GM12891 (cell line): ENCODE measurements at regions not wholly inside any gene's neighbourhood (a gene's known extent, or its start where the extent isn't known, plus 50 kb on each side); places are given as distances from the start of the nearest gene placed in this dataset.

Experiments
- DNase-seq: peaks from one replicate; pipeline ENCODE4 v3.0.0; 2011; ENCODE audit warnings: low spot score; ENCODE audit not compliant: insufficient read length
- FAIRE-seq: peaks from 2 replicates; lab custom pipeline; 2011; peaks lifted over from hg19 to GRCh38; lab: Jason Lieb, UNC
- PAX5 ChIP-seq: IDR thresholded peaks from 2 replicates; pipeline ENCODE4 v1.6.1; 2011; ENCODE audit warnings: low read length, moderate library complexity, mild to moderate bottlenecking; ENCODE audit not compliant: insufficient read depth, severe bottlenecking
- POLR2A ChIP-seq: IDR thresholded peaks from 2 replicates; pipeline ENCODE4 v1.6.1; 2011; ENCODE audit warnings: low read depth, low read length, control low read depth
- POLR2AphosphoS5 ChIP-seq: IDR thresholded peaks from 2 replicates; pipeline ENCODE4 v1.6.1; 2011; ENCODE audit warnings: low read depth, low read length, control low read depth
- POU2F2 ChIP-seq: IDR thresholded peaks from 2 replicates; pipeline ENCODE4 v1.6.1; 2011; ENCODE audit warnings: low read depth, mild to moderate bottlenecking, control low read depth, low read length, moderate library complexity
- SPI1 ChIP-seq: IDR thresholded peaks from 2 replicates; pipeline ENCODE4 v1.6.1; 2011; ENCODE audit warnings: low read depth, low read length, control low read depth
- TAF1 ChIP-seq: IDR thresholded peaks from 2 replicates; pipeline ENCODE4 v1.6.1; 2011; ENCODE audit warnings: low read depth, low read length, control low read depth

GRCh38 chr1:91129458-91129857, 107.6 kb upstream of the ZNF644 start:
- FAIRE-seq (no peak), DNase-seq (no peak)
- no peak for TF ChIP-seq POLR2A
- no peak for TF ChIP-seq TAF1
- no peak for TF ChIP-seq SPI1
- no peak for TF ChIP-seq POU2F2
- no peak for TF ChIP-seq POLR2AphosphoS5
- no peak for TF ChIP-seq PAX5

GRCh38 chr1:91129017-91129416, 107.2 kb upstream of the ZNF644 start:
- no peak for FAIRE-seq
- DNase-seq = no peak

GRCh38 chr1:91124989-91125417, 103.2 kb upstream of the ZNF644 start:
- FAIRE-seq (no peak), DNase-seq (no peak)
- TF ChIP-seq POLR2A = no peak
- no peak for TF ChIP-seq POLR2AphosphoS5
- TF ChIP-seq SPI1 = no peak
- TF ChIP-seq TAF1 = no peak
- TF ChIP-seq POU2F2 = no peak
- TF ChIP-seq PAX5 = no peak

More at GRCh38 chr1:91129017-91129416, 107.2 kb upstream of the ZNF644 start:
- no peak for TF ChIP-seq TAF1

- no peak for TF ChIP-seq POU2F2
- no peak for DNase-seq
- no peak for FAIRE-seq
These were observed 102.6 kb upstream of the ZNF644 start for GRCh38 chr1:91124290-91124985.

GRCh38 chr1:91123773-91124172, 101.9 kb upstream of the ZNF644 start:
- FAIRE-seq = no peak
- TF ChIP-seq POLR2AphosphoS5 (no peak), TAF1 (no peak), SPI1 (no peak), POLR2A (no peak), POU2F2 (no peak), PAX5 (no peak)
- DNase-seq = no peak

GRCh38 chr1:91123319-91123718, 101.5 kb upstream of the ZNF644 start:
- DNase-seq = no peak
- TF ChIP-seq POLR2AphosphoS5 (no peak), POLR2A (no peak), SPI1 (no peak)
- FAIRE-seq = no peak

- FAIRE-seq (no peak), DNase-seq (no peak)
- TF ChIP-seq POLR2A = no peak
- no peak for TF ChIP-seq PAX5
- TF ChIP-seq TAF1 = no peak
- no peak for TF ChIP-seq POU2F2
- no peak for TF ChIP-seq SPI1
- no peak for TF ChIP-seq POLR2AphosphoS5
These were observed 100.4 kb upstream of the ZNF644 start for GRCh38 chr1:91122106-91122717.

GRCh38 chr1:91121366-91121765, 99.5 kb upstream of the ZNF644 start:
- FAIRE-seq (no peak), DNase-seq (no peak)
- TF ChIP-seq POLR2A (no peak), SPI1 (no peak), POLR2AphosphoS5 (no peak)

GRCh38 chr1:91120936-91121335, 99.1 kb upstream of the ZNF644 start:
- no peak for TF ChIP-seq SPI1
- FAIRE-seq (no peak), DNase-seq (no peak)

- TF ChIP-seq POU2F2 (no peak), POLR2A (no peak), SPI1 (no peak), TAF1 (no peak), PAX5 (no peak), POLR2AphosphoS5 (no peak)
- no peak for DNase-seq
- no peak for FAIRE-seq
These were observed 98.6 kb upstream of the ZNF644 start for GRCh38 chr1:91120421-91120820.
